Astrocyte (in vitro differentiated cells and primary cell): ENCODE measurements at regions not wholly inside any gene's neighbourhood (a gene's known extent, or its start where the extent isn't known, plus 50 kb on each side); places are given as distances from the start of the nearest gene placed in this dataset.

Source experiments
- EZH2 ChIP-seq: IDR thresholded peaks from 2 replicates; pipeline ENCODE4 v1.6.1; 2012; ENCODE audit warnings: mild to moderate bottlenecking, low read length, inconsistent platforms; ENCODE audit not compliant: insufficient read depth
- TF ChIP-seq, protein P1 (sequence below): IDR thresholded peaks from 2 replicates; pipeline ENCODE4 v1.5.1; 2011; ENCODE audit warnings: low read depth, mild to moderate bottlenecking, inconsistent platforms, low read length, moderate library complexity; ENCODE audit not compliant: insufficient read depth

DNA sequence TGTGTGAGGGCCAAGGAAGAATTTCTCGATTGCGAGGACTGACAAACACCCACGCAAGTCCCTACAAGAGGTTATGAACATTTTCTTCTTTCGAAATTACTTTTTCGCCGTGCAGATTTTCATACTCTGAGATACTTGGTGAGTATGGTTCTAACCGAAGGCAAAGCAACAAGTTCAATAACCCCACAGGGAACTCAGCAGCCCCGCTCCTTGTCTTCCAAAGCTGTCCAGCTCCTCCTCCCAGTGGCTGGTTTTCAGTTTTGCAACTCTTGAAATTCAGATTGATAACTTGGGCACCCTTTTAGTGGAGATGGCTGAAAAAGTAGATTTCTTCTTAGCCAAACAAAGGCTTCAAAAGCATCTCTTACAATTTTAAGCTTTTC is 154.4 kb downstream of the SETD4 start:
- TF ChIP-seq, protein P1, sequence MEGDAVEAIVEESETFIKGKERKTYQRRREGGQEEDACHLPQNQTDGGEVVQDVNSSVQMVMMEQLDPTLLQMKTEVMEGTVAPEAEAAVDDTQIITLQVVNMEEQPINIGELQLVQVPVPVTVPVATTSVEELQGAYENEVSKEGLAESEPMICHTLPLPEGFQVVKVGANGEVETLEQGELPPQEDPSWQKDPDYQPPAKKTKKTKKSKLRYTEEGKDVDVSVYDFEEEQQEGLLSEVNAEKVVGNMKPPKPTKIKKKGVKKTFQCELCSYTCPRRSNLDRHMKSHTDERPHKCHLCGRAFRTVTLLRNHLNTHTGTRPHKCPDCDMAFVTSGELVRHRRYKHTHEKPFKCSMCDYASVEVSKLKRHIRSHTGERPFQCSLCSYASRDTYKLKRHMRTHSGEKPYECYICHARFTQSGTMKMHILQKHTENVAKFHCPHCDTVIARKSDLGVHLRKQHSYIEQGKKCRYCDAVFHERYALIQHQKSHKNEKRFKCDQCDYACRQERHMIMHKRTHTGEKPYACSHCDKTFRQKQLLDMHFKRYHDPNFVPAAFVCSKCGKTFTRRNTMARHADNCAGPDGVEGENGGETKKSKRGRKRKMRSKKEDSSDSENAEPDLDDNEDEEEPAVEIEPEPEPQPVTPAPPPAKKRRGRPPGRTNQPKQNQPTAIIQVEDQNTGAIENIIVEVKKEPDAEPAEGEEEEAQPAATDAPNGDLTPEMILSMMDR = no peak
- no peak for TF ChIP-seq EZH2
